Stimulated activated CD4-positive, alpha-beta T cell treated with anti-CD3 and anti-CD28 coated beads, TNF-alpha, amount 100 ng/mL, for 1 hour (primary cell): ENCODE measurements at regions not wholly inside any gene's neighbourhood (a gene's known extent, or its start where the extent isn't known, plus 50 kb on each side); places are given as distances from the start of the nearest gene placed in this dataset.
"Not testable (repeated sequence)": the region's sequence is repeated elsewhere in the genome, so short reads cannot be mapped to it uniquely, and the experiment has no call there.

ENCODE experiments used
- DNase-seq, 3 donors: peaks; one replicate each; pipeline ENCODE4 v3.0.0-alpha.2; 2020; ENCODE audit warnings: low read depth in 3 of 3, low spot score in 1 of 3

DNA sequence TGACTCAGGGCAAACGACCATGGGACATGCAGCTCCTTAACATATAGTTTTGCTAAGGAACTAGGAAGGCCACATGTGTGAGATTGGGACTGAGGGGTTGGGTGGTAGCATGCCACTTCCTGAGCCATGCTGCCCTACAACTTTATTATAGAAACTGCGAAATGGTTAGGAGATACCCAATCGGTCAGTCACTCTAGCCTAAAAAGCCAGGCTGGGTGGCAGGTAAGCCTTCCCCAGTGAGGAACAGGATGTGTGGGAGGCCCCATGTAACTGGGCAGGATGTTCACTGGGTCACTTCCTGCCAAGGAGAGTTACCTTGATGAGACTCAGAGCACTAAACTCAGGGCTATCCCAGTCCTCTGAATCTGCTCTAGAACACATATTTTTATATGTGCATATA is 123.5 kb downstream of the MAP3K7 start:
- no peak for DNase-seq

DNA sequence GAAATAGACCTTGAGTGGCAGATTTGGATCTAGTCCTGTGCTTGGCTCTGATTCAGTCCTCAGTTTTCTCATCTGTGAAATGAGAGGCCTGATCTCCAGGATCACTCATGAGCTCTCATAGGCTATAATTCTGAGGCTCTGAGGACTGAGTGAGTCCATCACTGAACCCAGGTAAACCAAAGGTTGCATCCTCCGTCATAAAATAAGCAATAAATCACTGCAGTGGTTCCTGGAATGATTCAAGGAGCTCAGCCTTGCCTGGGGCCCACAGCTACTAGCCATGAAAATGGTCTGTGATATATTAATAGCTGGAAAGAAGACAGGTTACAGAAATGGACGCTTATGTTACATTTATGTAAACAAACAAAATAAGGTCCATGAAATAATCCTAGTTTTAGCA is 124.8 kb downstream of the MAP3K7 start:
- no peak for DNase-seq

GRCh38 chr6:90461383-90461782 is 125.5 kb downstream of the MAP3K7 start:
- DNase-seq: no peak

GRCh38 chr6:90460051-90460450 is 126.8 kb downstream of the MAP3K7 start:
- no peak for DNase-seq

GRCh38 chr6:90459225-90459758 is 127.6 kb downstream of the MAP3K7 start:
- DNase-seq: no peak

- peak in 2 of 3 donors; percentile 17 to 49 for DNase-seq
Observed at GRCh38 chr6:90458353-90459224, 128.3 kb downstream of the MAP3K7 start.

DNA sequence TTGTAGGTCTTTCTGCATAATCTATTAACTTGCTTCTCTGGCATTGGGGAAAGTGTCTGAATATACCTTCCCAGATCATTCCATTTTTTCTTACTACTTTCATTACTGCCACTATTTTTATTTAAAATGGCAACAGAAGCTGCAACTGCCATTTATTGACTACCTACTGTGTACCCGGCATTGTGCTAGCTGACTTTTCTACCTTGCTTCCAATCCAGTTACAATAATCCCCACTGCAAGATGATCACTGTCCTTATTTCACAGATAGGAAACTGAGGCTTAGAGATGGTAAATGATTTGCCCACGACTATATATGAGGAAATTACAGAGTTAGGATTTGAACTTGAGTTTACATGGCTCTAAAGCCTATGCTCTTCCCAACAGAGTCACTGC is 129.0 kb downstream of the MAP3K7 start:
- DNase-seq: no peak

- not testable (repeated sequence) for DNase-seq
Observed at GRCh38 chr6:90456997-90457866, 129.6 kb downstream of the MAP3K7 start.

DNA sequence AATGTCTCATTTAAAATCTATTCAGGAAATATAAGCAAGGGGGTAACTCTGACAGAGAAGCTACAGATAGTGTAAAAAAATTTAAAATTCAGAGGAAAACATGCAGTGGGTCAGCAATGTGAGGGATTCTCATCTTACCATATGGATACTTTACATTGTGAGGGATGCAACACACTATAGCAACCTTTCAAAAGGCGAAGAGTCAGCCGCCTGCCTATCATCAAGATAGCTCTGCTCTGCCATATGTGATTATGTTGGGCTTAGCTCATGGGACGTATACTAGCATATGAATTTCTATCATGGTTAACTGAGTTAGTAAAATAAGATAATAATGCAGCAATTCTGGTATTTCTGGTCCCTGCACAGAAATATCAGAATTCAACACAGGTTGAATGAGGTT is 130.9 kb downstream of the MAP3K7 start:
- DNase-seq: no peak

GRCh38 chr6:90454836-90455427 is 131.9 kb downstream of the MAP3K7 start:
- no peak for DNase-seq

GRCh38 chr6:90450268-90450953 is 136.5 kb downstream of the MAP3K7 start:
- no peak for DNase-seq

DNA sequence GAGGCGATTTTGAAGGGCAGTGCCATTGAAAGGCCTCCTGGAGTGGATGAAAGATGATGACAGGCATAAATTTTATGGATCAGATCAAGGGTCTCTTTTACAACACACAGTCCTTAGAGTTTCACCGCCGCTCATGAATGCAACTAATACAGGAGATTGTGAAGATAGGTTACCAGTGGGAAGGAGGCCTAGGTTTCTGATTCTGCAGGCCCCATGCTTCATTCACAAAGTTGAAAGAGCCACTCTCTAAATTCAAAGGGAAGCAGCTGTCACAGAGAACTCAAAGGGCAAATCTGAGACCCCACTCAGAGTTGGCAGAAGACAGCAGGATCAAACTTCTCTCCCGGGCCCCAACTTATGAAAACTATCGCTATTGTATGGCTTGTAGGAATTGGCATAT is 137.6 kb downstream of the MAP3K7 start:
- no peak for DNase-seq

DNA sequence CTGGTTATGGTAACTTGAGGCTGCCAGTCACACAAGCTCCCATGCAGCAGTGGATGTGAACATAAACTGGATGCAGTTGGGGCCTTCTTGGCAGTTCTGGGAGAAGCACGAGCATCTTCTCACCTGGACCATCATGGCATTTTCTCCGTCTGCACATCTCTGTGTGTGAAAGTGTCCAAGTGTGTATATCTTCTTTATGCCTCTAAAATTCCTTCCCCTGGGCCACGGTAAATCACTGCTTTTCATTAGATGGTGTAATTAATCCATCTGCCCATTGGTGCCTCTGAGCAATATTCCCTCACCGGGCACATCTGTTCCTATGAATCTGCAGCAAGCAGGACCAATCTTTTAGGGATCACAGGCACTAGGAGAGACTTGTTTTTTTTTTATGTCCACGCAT is 138.0 kb downstream of the MAP3K7 start:
- DNase-seq: no peak

DNA sequence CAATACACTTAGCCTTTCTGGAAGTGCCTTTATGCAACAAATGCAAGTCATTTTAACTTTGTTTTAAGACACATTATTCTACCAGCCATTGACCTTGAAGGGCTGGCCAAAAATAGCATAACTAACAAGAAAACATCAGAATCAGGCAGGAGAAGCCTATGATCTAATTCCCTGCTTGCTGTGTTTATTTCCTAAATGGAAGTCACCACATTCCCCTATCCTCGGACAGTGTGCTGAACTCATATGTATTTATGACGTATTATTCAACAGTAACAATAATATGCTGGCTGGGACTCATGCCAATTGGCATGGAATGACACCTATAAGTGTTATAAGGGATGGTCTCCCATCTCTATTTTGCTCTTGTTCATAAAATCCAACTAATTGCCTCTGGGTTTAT is 140.7 kb downstream of the MAP3K7 start:
- no peak for DNase-seq

GRCh38 chr6:90445533-90446108 is 141.3 kb downstream of the MAP3K7 start:
- DNase-seq: no peak

DNA sequence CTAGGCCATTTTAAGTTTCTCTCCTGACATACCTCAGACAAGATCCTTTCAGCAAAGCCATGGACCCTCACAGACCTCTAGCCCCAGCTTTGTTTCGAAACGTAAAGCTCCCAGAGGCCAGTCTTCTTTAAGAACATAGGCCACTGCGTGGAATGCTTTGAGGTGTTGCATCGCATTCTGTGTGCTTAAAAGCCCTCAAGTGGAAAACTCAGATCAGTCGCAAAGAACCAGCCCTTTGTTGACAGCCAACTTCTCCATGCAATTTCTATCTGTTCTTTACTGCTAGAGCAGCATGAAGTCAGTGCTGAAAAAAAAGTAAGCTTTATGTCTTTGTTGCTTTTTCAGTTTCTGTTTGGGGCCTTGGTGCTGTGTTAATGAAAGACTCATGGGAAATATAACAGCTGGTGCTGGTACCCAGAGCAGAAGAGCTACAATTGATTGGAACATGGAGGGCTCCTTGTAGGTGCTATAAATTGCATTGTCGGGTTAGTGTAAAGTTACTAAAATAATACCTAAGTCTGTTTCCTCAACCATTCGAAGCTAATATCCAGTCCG is 142.6 kb downstream of the MAP3K7 start:
- no peak for DNase-seq

- no peak for DNase-seq
Observed at GRCh38 chr6:90442366-90442765, 144.5 kb downstream of the MAP3K7 start.

- DNase-seq: no peak
Observed at GRCh38 chr6:90440586-90441283, 144.1 kb upstream of the BACH2 start.

- no peak for DNase-seq
Observed at GRCh38 chr6:90439586-90439985, 142.9 kb upstream of the BACH2 start.

DNA sequence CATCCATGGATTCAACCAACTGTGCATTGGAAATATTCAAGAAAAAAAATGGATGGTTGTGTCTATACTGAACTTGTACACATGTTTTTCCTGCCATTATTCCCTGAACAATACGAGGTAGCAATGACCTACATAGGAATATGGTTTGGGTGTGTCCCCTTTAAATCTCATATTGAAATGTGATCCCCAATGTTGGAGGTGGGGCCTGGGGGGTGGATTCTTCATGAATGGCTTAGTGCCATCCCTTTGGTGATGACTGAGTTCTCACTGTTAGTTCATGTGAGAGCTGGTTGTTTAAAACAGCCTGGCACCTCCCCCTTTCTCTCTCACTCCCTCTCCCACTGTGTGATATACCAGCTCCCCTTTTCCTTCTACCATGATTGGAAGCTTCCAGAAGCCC is 139.8 kb upstream of the BACH2 start:
- DNase-seq: no peak
